H1 (cell line): ENCODE measurements at regions not wholly inside any gene's neighbourhood (a gene's known extent, or its start where the extent isn't known, plus 50 kb on each side); places are given as distances from the start of the nearest gene placed in this dataset.

Experiments
- CTCF ChIA-PET: fragments of 300-600 bp; sonication (Branson Sonifier 250); formaldehyde crosslinking; loops from one replicate; lab custom pipeline; 2021; ENCODE audit not compliant: partially characterized antibody; lab: Charles Lee
- POLR2A ChIA-PET: fragments of 300-600 bp; sonication (Branson Sonifier 250); formaldehyde crosslinking; loops from one replicate; lab custom pipeline; 2021; ENCODE audit warnings: inconsistent platforms; ENCODE audit not compliant: partially characterized antibody; lab: Charles Lee
- DNase-seq, 2 experiments: peaks; one replicate each; pipeline versions ENCODE4 v3.0.0 to v3.0.0-alpha.2; 2010 to 2022; ENCODE audit warnings: low spot score in 2 of 2, low read depth in 1 of 2, mixed read lengths in 1 of 2
- FAIRE-seq: peaks from 2 replicates; lab custom pipeline; 2011; peaks lifted over from hg19 to GRCh38; lab: Jason Lieb, UNC
- H2AFZ ChIP-seq: 2 replicates; pipeline ENCODE4 v1.8.1; 2012; ENCODE audit warnings: low read length, inconsistent platforms
- H2AK5ac ChIP-seq: 2 replicates; pipeline ENCODE4 v1.6.1; 2013; ENCODE audit warnings: low read depth, low read length
- H2BK120ac ChIP-seq: replicated peaks from 2 replicates; pipeline ENCODE3; 2013; ENCODE audit warnings: low read depth, low read length, inconsistent platforms
- H2BK12ac ChIP-seq: 2 replicates; pipeline ENCODE4 v1.6.1; 2013; ENCODE audit warnings: low read depth, low read length
- H2BK15ac ChIP-seq: 2 replicates; pipeline ENCODE4 v1.6.1; 2013; ENCODE audit warnings: low read length
- H2BK20ac ChIP-seq: 2 replicates; pipeline ENCODE4 v1.6.1; 2013; ENCODE audit warnings: low read length
- H2BK5ac ChIP-seq: 2 replicates; pipeline ENCODE4 v1.6.1; 2013; ENCODE audit warnings: low read depth, low read length
- H3K14ac ChIP-seq: 2 replicates; pipeline ENCODE4 v1.6.1; 2013; ENCODE audit warnings: inconsistent platforms; ENCODE audit not compliant: insufficient read length
- H3K18ac ChIP-seq: 2 replicates; pipeline ENCODE4 v1.6.1; 2013; ENCODE audit warnings: low read length; ENCODE audit errors: extremely low read depth
- H3K23ac ChIP-seq: 2 replicates; pipeline ENCODE4 v1.6.1; 2013; ENCODE audit warnings: inconsistent platforms; ENCODE audit not compliant: insufficient read length
- H3K23me2 ChIP-seq: 2 replicates; pipeline ENCODE4 v1.6.1; 2013; ENCODE audit warnings: low read depth, low read length
- H3K27ac ChIP-seq: 2 replicates; pipeline ENCODE4 v1.6.1; 2011; ENCODE audit warnings: low read depth, low read length, inconsistent platforms
- H3K27me3 ChIP-seq, 4 experiments: replicated peaks in 1 of 4; 1 replicate in 1 of 4; 2 replicates in 3 of 4; pipeline versions ENCODE4 v1.6.1 to v1.8.1; 2011 to 2013; ENCODE audit warnings: low read length in 3 of 4, mild to moderate bottlenecking in 3 of 4, inconsistent platforms in 2 of 4, mixed read lengths in 2 of 4, moderate library complexity in 1 of 4; ENCODE audit not compliant: control insufficient read depth in 3 of 4, insufficient read depth in 3 of 4; ENCODE audit errors: extremely low read depth in 1 of 4
- H3K36me3 ChIP-seq, 4 experiments: 2 replicates each; pipeline versions ENCODE4 v1.6.1 to v1.8.1; 2011 to 2013; ENCODE audit warnings: mild to moderate bottlenecking in 4 of 4, low read length in 3 of 4, moderate library complexity in 2 of 4, control low read depth in 1 of 4, inconsistent platforms in 1 of 4; ENCODE audit not compliant: insufficient read depth in 4 of 4, control insufficient read depth in 2 of 4
- H3K4ac ChIP-seq: replicated peaks from 2 replicates; pipeline ENCODE3; 2013; ENCODE audit warnings: low read length, low read depth, mixed read lengths, inconsistent platforms; ENCODE audit not compliant: insufficient read length
- H3K4me1 ChIP-seq, 4 experiments: replicated peaks in 1 of 4; 1 replicate in 1 of 4; 2 replicates in 3 of 4; pipeline versions ENCODE4 v1.6.1 to v1.8.1; 2011 to 2013; ENCODE audit warnings: low read length in 3 of 4, inconsistent platforms in 2 of 4, mixed read lengths in 1 of 4; ENCODE audit not compliant: insufficient read depth in 4 of 4, control insufficient read depth in 3 of 4
- H3K4me2 ChIP-seq, 2 experiments: 2 replicates each; pipeline versions ENCODE4 v1.6.1 to v1.8.1; 2011 to 2013; ENCODE audit warnings: low read depth in 2 of 2, low read length in 2 of 2, control low read depth in 1 of 2, inconsistent platforms in 1 of 2, mild to moderate bottlenecking in 1 of 2; ENCODE audit not compliant: insufficient read depth in 1 of 2
- H3K4me3 ChIP-seq, 4 experiments: fragments of 200-600, 300-600 bp in 1 of 4; sonication (generic), shearing (Covaris generic), sonication (Bioruptor Twin) in 1 of 4; 2 replicates each; pipeline versions ENCODE4 v1.5.1 to v1.8.1; 2011 to 2016; ENCODE audit warnings: low read length in 4 of 4, low read depth in 3 of 4, control low read depth in 2 of 4, inconsistent platforms in 2 of 4, mild to moderate bottlenecking in 2 of 4, mixed read lengths in 1 of 4, moderate library complexity in 1 of 4; ENCODE audit not compliant: insufficient read depth in 2 of 4; ENCODE audit errors: extremely low read depth in 1 of 4
- H3K56ac ChIP-seq: replicated peaks from 2 replicates; pipeline ENCODE3; 2013; ENCODE audit warnings: low read depth, mild to moderate bottlenecking, mixed read lengths, low read length, inconsistent platforms; ENCODE audit not compliant: insufficient read length
- H3K79me1 ChIP-seq: 2 replicates; pipeline ENCODE4 v1.6.1; 2013; ENCODE audit warnings: low read depth, low read length, control low read depth
- H3K79me2 ChIP-seq, 2 experiments: 2 replicates each; pipeline versions ENCODE4 v1.6.1 to v1.8.1; 2012 to 2013; ENCODE audit warnings: low read length in 2 of 2, mild to moderate bottlenecking in 2 of 2, inconsistent platforms in 1 of 2; ENCODE audit not compliant: insufficient read depth in 2 of 2, control insufficient read depth in 1 of 2
- H3K9ac ChIP-seq, 4 experiments: replicated peaks in 1 of 4; 1 replicate in 1 of 4; 2 replicates in 3 of 4; pipeline versions ENCODE4 v1.6.1 to v1.8.1; 2011 to 2013; ENCODE audit warnings: low read depth in 3 of 4, low read length in 3 of 4, control low read depth in 2 of 4, mild to moderate bottlenecking in 2 of 4, moderate library complexity in 2 of 4, inconsistent platforms in 1 of 4; ENCODE audit errors: extremely low read depth in 1 of 4
- H3K9me3 ChIP-seq, 2 experiments: 2 replicates each; pipeline versions ENCODE4 v1.6.1 to v1.8.1; 2012 to 2013; ENCODE audit warnings: mild to moderate bottlenecking in 2 of 2, moderate library complexity in 2 of 2, control low read depth in 1 of 2, inconsistent platforms in 1 of 2, low read depth in 1 of 2, low read length in 1 of 2, mixed read lengths in 1 of 2; ENCODE audit not compliant: insufficient read depth in 2 of 2
- H4K20me1 ChIP-seq, 2 experiments: replicated peaks in 1 of 2; 2 replicates each; pipeline versions ENCODE3 to v1.8.1; 2011 to 2013; ENCODE audit warnings: inconsistent platforms in 2 of 2, low read length in 2 of 2, mild to moderate bottlenecking in 1 of 2; ENCODE audit not compliant: insufficient read depth in 2 of 2, control insufficient read depth in 1 of 2
- H4K5ac ChIP-seq: 2 replicates; pipeline ENCODE4 v1.6.1; 2013; ENCODE audit warnings: low read length, low read depth, mixed read lengths, inconsistent platforms; ENCODE audit not compliant: insufficient read length
- H4K8ac ChIP-seq: 2 replicates; pipeline ENCODE4 v1.8.0; 2013; ENCODE audit warnings: mild to moderate bottlenecking, moderate library complexity, low read length, inconsistent platforms; ENCODE audit not compliant: insufficient read depth; ENCODE audit errors: extremely low read depth
- H4K91ac ChIP-seq: replicated peaks from 2 replicates; pipeline ENCODE3; 2013; ENCODE audit warnings: low read length, mixed read lengths, inconsistent platforms; ENCODE audit not compliant: insufficient read length
- CTCF ChIP-seq, 3 experiments: IDR thresholded peaks; 1 replicate in 2 of 3; 2 replicates in 1 of 3; pipeline versions ENCODE4 v1.5.1 to v1.6.1; 2011; ENCODE audit warnings: low read length in 3 of 3, mild to moderate bottlenecking in 3 of 3, inconsistent platforms in 2 of 3, low read depth in 1 of 3, moderate library complexity in 1 of 3; ENCODE audit not compliant: insufficient read depth in 1 of 3; ENCODE audit errors: control extremely low read depth in 1 of 3
- EGR1 ChIP-seq: IDR thresholded peaks from 2 replicates; pipeline ENCODE4 v1.6.1; 2011; ENCODE audit warnings: low read depth, low read length, borderline replicate concordance
- JUND ChIP-seq: IDR thresholded peaks from 2 replicates; pipeline ENCODE4 v1.6.1; 2011; ENCODE audit warnings: mild to moderate bottlenecking, improper control_type of control experiment, low read length
- MAX ChIP-seq: IDR thresholded peaks from 2 replicates; pipeline ENCODE4 v1.6.1; 2012; ENCODE audit warnings: inconsistent platforms
- NANOG ChIP-seq: IDR thresholded peaks from 2 replicates; pipeline ENCODE4 v1.6.1; 2011; ENCODE audit warnings: low read length, low read depth, mild to moderate bottlenecking, inconsistent platforms; ENCODE audit not compliant: insufficient read depth, poor library complexity, severe bottlenecking
- POLR2A ChIP-seq, 2 experiments: IDR thresholded peaks; 1 replicate in 1 of 2; 2 replicates in 1 of 2; pipeline ENCODE4 v1.6.1; 2011; ENCODE audit warnings: low read depth in 2 of 2, low read length in 2 of 2, mild to moderate bottlenecking in 2 of 2; ENCODE audit errors: control extremely low read depth in 1 of 2
- POLR2AphosphoS5 ChIP-seq: IDR thresholded peaks from 2 replicates; pipeline ENCODE4 v1.6.1; 2011; ENCODE audit warnings: low read depth, low read length
- TAF1 ChIP-seq: IDR thresholded peaks from 2 replicates; pipeline ENCODE4 v1.6.1; 2011; ENCODE audit warnings: mild to moderate bottlenecking, low read depth, low read length
- TEAD4 ChIP-seq: IDR thresholded peaks from 2 replicates; pipeline ENCODE4 v1.6.1; 2012; ENCODE audit warnings: low read depth, low read length, inconsistent platforms, mixed read lengths
- WGBS, 2 experiments: shearing (Covaris generic) in 1 of 2; methylation state at CpG; one replicate each; pipeline versions ENCODE4 v1.1.6 to v1.1.7; 2013 to 2015; ENCODE audit warnings: low lambda C conversion rate in 2 of 2, mixed read lengths in 2 of 2, inconsistent platforms in 1 of 2, low coverage in 1 of 2, missing lambda C conversion rate in 1 of 2; ENCODE audit not compliant: insufficient replicate concordance in 2 of 2, insufficient coverage in 1 of 2, insufficient read length in 1 of 2; ENCODE audit errors: extremely low coverage in 1 of 2, missing lambda C conversion rate in 1 of 2; 5-methylcytosine and 5-hydroxymethylcytosine counted together

GRCh38 chr20:1776681-1777475 is 118.3 kb upstream of the SIRPA start:
- no peak overlapping the region for H3K56ac ChIP-seq
- 0 out of 2 replicates have a peak, but pooled peaks cover 3% of the 10 kb centered on the region for H3K23me2 ChIP-seq
- H2BK20ac ChIP-seq = no peak overlapping the region; the same call in 1 of the 2 replicates
- 5% methylated on average over 35 of the region's 35 CpGs; no CpG with 5 or more reads in 1 of the 2 experiments for WGBS, 2 experiments
- H3K9ac ChIP-seq = peak overlapping the region; percentile 60 to 65 (median 62)
- H3K27me3 ChIP-seq = peaks cover 0 to 3% (median 1%) of the 10 kb centered on the region in 4 experiments; a peak in 4 of 7 replicates
- no peaks in the 10 kb centered on the region for H3K36me3 ChIP-seq
- no peak overlapping the region for H4K91ac ChIP-seq
- H3K79me1 ChIP-seq = no peaks in the 10 kb centered on the region
- no peak overlapping the region for H2BK5ac ChIP-seq
- no peak overlapping the region for H2AK5ac ChIP-seq
- no peaks in the 10 kb centered on the region; a peak in 1 of 4 replicates for H3K9me3 ChIP-seq
- H3K4me2 ChIP-seq = peak overlapping the region; percentile 72 to 79
- peak overlapping the region; percentile 82; the same call in 1 of the 2 replicates for H4K8ac ChIP-seq
- ChIA-PET POLR2A (interaction anchor here (0.8 to 2.3 kb wide), 6 partner anchors 24 to 326 kb away, joined by 3 to 12 read pairs (median 4); no protein-coding TSS in a partner anchor), CTCF (interaction anchor here (0.6 to 4.0 kb wide), 37 partner anchors 8 to 745 kb away, joined by 3 to 31 read pairs (median 4); no protein-coding TSS in a partner anchor)
- H3K4me1 ChIP-seq = peaks cover 2 to 7% (median 3%) of the 10 kb centered on the region in 4 experiments; a peak in 5 of 7 replicates
- no peak overlapping the region for H3K23ac ChIP-seq
- H2BK120ac ChIP-seq = no peak overlapping the region
- H3K14ac ChIP-seq = no peak overlapping the region
- peak overlapping the region; percentile 83 for H3K18ac ChIP-seq
- no peak overlapping the region for H4K5ac ChIP-seq
- H3K4ac ChIP-seq = no peak overlapping the region
- no peak overlapping the region for H3K27ac ChIP-seq
- H2BK12ac ChIP-seq = 0 out of 2 replicates have a peak overlapping the region, but pooled peaks have one; percentile 50
- no peaks in the 10 kb centered on the region for H3K79me2 ChIP-seq
- no peaks in the 10 kb centered on the region for H4K20me1 ChIP-seq
- no peak overlapping the region for H2BK15ac ChIP-seq
- 0 out of 2 replicates have a peak overlapping the region, but pooled peaks have one; percentile 0 for H2AFZ ChIP-seq
- peak; percentile 50 to 97 for DNase-seq
- H3K4me3 ChIP-seq = peak overlapping the region; percentile 54 to 85 (median 66)
- FAIRE-seq = no peak
- TF ChIP-seq TEAD4 (peak; percentile 87), POLR2AphosphoS5 (0 out of 2 replicates have a peak, but pooled peaks have one; percentile 39), EGR1 (peak; percentile 63; the same call in 1 of the 2 replicates), TAF1 (peak; percentile 87), MAX (peak; percentile 22; the same call in 1 of the 2 replicates), NANOG (peak; percentile 15), JUND (no peak), CTCF (IDR thresholded peaks at IDR 0.05; ENCODE audit: control extremely low read depth in 1 of 3, insufficient read depth in 1 of 3, low read depth in 1 of 3, low read length in 3 of 3) (peak; percentile 75 to 89 (median 77)), POLR2A (IDR thresholded peaks at IDR 0.05; ENCODE audit: control extremely low read depth in 1 of 2, low read depth in 2 of 2, low read length in 2 of 2) (peak in 1 of 2 experiments; percentile 83; a peak in 2 of 3 replicates)
